NCI-H2227 (cell line): ENCODE measurements at regions not wholly inside any gene's neighbourhood (a gene's known extent, or its start where the extent isn't known, plus 50 kb on each side); places are given as distances from the start of the nearest gene placed in this dataset.
A peak's percentile ranks its signal among the peaks of the same experiment; 100 is the strongest.

ENCODE experiments used
- DNase-seq: peaks from one replicate; lab custom pipeline; 2025; ENCODE audit not compliant: unreplicated experiment; lab: John Stamatoyannopoulos, UW

- DNase-seq, result no peak
These were observed 1136.3 kb upstream of the CDH9 start for GRCh38 chr5:28174691-28175090.

DNA sequence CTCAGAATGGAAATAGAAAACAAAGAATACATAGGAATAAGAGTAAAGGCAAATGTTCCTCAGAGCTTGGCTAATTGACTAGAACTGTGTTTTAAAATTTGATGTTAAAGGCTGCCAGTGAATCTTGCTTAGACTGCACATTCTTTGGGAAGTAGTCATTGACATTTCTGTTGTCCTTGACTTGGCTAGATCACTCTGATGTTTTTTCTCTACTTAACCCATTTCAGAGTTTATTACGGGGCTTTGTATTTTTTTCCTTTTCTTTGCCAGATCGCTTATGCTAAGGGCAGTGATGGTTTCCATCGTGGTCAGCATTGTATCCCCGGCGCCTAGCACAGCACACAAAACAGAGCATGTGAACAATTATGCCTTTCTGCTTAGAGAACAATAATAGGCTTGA lies 1126.7 kb upstream of the CDH9 start:
- DNase-seq, result no peak

DNA sequence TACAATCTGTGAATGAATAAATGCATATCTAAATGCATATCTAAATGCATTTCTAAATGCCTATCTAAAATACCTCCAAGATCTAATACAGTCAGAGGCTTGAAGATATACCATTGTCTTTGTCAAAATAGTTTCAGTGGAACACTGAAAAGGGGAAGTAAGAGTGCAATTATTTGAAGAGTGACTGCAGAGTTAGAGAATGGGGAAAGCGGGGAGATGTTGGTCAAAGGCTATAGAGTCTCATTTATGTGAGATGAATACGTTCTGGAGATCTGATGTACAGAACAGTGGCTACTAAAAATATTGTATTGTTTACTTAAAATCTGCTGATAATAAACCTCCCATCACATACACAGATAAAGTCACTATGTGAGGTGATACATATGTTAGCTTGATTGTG lies 1126.2 kb upstream of the CDH9 start:
- no peak for DNase-seq

DNA sequence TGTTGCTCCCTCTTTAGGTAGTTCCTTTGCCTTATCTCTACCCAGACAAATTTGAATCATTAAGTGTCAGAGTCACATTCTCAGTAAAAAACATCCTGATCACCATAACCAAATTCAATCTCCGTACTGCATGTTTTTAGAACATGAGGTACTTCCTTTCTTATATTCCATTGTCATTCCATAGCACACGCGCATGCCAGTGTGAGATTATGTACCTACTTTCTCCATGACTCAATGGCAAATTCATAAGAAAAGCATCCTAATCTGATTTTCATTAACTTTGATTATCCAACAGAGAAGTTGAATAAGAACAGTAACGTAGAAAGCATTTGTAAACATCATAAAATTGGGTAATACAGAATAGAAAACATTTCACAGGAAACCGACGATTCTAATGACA lies 1118.6 kb upstream of the CDH9 start:
- DNase-seq, result no peak

DNA sequence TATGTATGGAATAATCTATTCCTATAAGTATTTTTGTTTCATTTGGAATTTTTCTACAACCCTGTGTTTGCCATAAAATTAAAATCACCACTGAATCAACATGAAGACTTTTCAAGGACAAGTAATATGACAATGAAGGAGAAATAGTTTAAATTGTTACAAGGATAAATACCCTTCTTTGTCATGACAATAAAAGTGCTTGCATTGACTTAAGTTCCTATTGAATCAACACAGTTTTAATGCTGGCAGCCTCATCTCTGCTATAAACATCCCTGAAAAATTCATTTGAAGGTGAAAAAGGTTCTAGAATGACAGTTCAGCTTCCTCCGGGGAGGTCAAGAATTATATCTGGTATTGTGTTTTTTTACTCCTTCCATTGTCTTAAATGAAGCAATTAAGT lies 1105.1 kb upstream of the CDH9 start:
- DNase-seq, result no peak

DNA sequence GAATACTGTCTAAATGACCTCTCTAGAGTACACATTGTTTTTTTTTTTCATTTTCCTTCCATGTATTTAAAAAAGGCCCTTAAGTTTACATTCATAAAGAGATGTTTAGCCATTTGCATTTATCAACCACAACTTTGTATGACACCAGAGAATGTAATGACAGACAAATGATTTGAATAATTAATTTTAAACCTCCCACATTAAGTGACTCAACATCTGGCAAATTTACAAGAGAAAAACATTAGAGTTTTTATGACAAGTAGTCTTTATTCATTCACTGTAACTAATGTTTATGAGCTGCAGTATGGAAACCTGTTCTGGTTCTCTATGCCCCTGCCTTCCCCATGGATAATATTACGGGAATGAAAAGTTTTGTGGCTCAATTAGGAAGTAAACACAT lies 1093.8 kb upstream of the CDH9 start:
- no peak for DNase-seq

DNA sequence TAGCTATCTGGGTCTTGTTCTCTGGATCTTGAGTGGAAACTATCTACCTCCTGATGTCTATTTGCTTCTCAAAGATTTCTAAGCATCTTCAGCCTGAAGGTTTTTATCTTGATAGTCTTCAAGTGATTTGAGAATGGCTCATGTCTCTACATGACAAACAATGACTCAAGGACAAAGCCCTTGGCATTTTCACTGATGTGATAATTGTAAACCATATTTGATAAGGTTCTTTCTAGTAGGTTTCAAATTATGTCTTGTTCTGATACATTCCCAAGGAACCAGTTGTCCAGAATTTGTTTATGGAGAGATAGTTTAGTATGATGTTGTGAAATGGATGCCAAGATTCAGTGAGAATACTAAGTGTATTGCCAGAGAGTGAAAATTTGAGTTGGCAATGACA lies 1079.3 kb upstream of the CDH9 start:
- DNase-seq, result no peak

- no peak for DNase-seq
These were observed 1078.9 kb upstream of the CDH9 start for GRCh38 chr5:28117273-28117672.

GRCh38 chr5:28110781-28111180 lies 1072.4 kb upstream of the CDH9 start:
- DNase-seq, result no peak

- DNase-seq, result no peak
These were observed 1065.7 kb upstream of the CDH9 start for GRCh38 chr5:28104080-28104479.

DNA sequence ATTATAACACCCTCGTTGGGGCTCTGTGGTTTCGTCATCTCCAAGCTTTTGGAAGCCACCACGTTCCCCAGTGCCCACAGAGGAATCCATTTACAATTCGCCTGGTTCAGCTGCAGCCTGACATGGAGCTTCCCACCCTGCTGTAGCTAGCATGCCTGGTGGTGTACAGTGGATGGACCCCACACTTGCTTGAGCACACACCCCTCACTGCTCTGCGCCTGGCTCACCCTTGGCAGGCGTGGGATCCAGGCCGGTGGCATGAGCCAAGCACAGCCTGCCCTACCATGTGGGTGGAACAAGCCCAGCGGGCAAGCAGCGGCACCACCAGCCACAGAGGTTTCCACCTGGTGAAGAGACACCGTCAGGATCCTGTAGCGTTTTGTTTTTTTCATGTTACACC lies 1045.7 kb upstream of the CDH9 start:
- DNase-seq, result no peak

DNA sequence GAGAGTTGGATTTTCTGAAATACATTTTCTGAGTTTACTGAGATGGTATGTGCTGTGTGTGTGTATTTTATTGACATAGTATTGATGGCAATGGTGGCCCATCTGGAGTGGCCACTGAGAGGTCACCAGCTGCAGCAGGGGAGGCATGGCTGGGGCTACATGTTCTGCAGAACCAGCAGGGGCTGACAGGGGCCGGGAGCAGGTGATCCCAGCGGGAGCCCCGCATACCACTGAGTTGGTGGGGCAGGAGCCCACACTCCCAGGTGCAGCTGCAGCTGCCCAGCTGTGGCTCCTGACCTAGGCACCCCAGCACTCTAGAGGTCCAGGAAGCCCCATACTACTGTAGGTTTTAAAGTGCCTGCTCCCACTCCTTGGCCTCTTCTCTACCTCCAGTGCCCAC lies 1044.2 kb upstream of the CDH9 start:
- DNase-seq, result no peak

DNA sequence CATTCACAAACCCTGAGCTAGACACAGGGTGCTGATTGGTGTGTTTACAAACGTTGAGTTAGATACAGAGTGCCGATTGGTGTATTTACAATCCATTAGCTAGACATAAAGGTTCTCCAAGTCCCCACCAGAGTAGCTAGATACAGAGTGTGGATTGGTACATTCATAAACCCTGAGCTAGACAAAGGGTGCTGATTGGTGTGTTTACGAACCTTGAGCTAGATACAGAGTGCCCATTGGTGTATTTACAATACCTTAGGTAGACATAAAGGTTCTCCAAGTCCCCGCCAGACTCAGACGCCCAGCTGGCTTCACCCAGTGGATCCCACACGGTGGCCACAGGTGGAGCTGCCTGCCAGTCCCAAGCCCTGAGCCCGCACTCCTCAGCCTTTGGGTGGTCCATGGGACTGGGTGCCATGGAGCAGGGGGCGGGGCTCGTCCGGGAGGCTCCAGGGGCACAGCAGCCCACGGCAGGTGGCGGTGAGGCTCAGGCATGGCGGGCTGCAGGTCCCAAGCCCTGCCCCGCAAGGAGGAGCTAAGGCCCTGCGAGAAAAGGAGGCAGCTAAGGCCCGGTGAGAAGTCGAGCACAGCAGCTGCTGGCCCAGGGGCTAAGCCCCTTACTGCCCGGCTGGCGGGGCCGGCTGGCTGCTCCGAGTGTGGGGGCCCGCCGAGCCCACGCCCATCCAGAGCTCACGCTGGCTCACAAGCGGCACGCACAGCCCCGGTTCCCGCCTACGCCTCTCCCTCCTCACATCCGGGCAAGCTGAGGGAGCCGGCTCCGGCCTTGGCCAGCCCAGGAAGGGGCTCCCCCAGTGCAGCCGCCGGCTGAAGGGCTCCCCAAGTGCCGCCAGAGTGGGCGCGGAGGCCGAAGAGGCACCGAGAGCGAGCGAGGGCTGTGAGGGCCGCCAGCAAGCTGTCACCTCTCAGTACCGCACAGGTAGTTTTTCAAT lies 1039.2 kb upstream of the CDH9 start:
- DNase-seq, result peak; percentile 81

- DNase-seq, result no peak
These were observed 1028.5 kb upstream of the CDH9 start for GRCh38 chr5:28066856-28067255.

DNA sequence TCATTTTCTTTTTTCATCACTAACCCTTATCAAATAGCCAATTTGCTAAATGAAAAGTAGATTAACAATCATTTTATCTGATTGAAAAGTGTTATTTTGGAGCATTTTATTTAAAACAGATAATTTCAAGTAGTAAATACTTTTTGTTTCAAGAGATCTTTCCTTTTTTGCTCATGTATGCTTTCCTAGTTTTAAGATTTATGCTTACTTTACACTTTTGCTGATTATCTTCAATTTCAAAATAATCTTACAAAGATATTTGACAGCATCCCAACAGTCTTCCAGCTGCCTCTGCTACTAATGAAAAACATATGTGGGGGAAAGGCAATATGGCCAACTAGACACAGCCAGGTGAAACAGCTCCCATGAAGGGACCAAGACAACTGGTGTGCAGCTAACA lies 1027.3 kb upstream of the CDH9 start:
- no peak for DNase-seq

DNA sequence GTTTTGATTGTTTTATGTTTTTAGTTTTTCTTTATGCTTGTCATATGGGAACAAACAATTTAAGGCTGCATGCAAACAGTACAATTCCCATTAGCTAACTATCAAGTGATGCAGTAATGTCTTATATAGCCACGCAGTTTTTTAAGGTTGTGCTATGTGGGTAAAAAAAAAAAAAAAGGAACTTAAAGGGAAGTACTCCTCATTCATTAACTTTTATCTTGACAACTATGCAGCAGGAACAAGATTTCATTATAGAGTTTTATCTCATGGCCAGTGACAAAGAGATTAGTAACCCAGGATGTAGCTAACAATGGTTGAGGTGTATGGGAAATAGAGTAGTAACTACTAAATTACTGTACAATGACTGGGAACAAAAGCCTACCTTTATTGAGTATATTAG lies 1008.2 kb upstream of the CDH9 start:
- DNase-seq, result no peak

GRCh38 chr5:28027851-28028250 lies 989.5 kb upstream of the CDH9 start:
- DNase-seq, result no peak

DNA sequence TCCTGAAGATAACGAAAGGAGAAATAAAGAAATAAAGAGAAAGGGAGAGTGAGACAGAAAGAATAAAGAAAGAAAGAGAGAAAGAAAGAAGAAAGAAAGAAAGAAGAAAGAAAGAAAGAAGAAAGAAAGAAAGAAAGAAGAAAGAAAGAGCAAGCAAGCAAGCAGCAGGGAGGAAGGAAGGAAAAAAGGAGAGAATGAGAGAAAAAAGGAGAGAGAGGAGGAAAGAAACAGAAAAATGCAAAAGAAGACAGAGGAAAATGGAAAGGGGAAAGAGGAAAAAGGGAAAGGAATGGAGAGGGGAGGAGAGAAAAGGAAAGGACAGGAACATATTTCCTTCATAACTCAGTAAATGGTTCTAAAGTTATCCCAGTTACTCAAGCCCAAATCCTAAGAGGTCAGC lies 978.8 kb upstream of the CDH9 start:
- no peak for DNase-seq

DNA sequence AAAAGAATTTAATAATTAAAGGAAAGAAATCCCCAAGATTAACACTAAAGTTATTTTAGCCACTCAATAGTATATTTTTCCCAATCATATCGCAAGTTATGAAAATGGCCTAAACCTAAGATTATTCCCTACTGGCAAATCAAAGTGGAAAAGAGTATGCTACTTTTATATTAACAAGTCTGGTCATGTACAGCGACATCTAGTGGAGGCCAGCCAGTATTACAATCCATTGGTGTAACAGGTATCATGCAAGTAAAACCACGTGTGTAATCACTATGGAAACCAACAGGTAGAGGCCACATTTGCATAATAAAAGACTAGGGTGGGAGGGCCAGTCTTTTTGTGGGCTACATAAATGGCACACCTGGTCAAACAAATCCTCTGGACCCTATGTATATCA lies 976.4 kb upstream of the CDH9 start:
- DNase-seq, result no peak

DNA sequence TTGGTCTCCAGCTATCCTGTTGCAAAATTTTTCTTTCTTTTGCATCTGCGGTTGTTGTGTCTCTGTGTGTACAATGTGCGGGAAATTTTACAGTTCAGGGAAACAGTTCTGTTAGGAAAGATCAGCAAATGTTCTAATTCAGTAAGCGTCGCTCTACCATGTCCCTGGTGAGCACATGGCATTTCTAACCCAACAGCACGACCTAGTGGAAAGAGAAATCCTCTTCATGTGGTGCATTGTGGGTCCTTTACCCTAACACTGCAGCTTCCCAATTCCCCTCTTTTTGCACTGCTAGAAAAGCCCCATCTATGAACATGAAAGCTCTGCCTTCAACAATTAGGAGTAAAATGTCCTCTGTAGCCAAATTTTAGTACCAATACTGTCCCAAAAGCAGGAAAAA lies 974.2 kb upstream of the CDH9 start:
- DNase-seq, result no peak

GRCh38 chr5:28009576-28009975 lies 971.2 kb upstream of the CDH9 start:
- no peak for DNase-seq

DNA sequence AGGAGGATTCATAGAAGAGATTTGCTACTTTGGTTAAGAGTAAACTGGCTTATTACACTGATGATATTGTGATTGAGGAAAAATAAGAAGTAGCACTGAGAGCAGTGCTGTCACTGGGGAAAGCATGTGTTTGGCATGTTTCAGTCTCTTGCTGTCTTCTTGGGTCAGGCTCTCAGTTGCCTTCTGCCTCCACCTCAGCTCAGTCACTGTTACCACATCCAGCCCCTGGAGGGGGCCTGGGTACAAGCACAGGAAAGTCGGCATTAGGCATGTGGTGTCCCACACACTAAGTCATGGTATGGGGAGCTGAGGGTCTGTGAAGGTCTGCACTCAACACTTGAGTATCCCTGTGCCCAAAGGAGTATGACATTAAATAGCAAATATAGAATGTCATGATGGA lies 958.3 kb upstream of the CDH9 start:
- no peak for DNase-seq

DNA sequence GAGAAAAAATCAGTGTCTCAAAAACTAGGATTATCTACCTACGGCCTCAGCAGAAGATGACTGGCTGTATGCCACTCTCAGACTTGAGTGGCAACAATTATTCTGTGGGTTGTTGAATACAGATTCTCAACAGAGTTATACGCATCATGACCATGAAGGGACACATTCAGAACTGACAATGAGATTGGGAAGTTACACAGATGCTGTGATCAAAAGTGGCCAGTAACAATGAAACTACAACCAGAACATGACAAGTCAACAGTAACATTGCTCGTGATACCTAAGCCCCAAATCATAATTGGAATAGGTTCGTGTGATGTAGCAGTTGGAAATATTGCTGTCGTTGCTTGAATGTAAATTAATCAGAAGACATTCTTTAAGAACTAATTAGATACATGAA lies 957.5 kb upstream of the CDH9 start:
- DNase-seq, result no peak
